Neural cell (in vitro differentiated cells): ENCODE measurements at regions not wholly inside any gene's neighbourhood (a gene's known extent, or its start where the extent isn't known, plus 50 kb on each side); places are given as distances from the start of the nearest gene placed in this dataset.
"Not testable (repeated sequence)": the region's sequence is repeated elsewhere in the genome, so short reads cannot be mapped to it uniquely, and the experiment has no call there.

Experiments used
- H2AFZ ChIP-seq: fragments of 200-600, 300-800 bp; sonication (generic), shearing (Covaris generic); 2 replicates; pipeline ENCODE4 v1.6.0; 2014; ENCODE audit warnings: low read depth, mild to moderate bottlenecking, antibody characterized with exemption, low read length, moderate library complexity
- H3F3A ChIP-seq: fragments of 200-600 bp; shearing (Covaris generic); 2 replicates; pipeline ENCODE4 v1.6.1; 2016; ENCODE audit warnings: mild to moderate bottlenecking, moderate library complexity, mixed read lengths, antibody characterized with exemption, low read length; ENCODE audit not compliant: insufficient read depth, poor library complexity, severe bottlenecking
- H3K27ac ChIP-seq: fragments of 200-600, 300-800 bp; sonication (generic), shearing (Covaris generic); 2 replicates; pipeline ENCODE4 v1.5.1; 2014; ENCODE audit warnings: mild to moderate bottlenecking, low read length, moderate library complexity
- H3K27me3 ChIP-seq: fragments of 300-800, 200-600 bp; sonication (generic), shearing (Covaris generic); 2 replicates; pipeline ENCODE4 v1.6.0; 2014; ENCODE audit warnings: mild to moderate bottlenecking, low read depth, low read length, moderate library complexity; ENCODE audit not compliant: insufficient read depth
- H3K36me3 ChIP-seq: fragments of 300-800, 200-600 bp; sonication (generic), shearing (Covaris generic); 2 replicates; pipeline ENCODE4 v1.5.1; 2014; ENCODE audit warnings: mild to moderate bottlenecking, antibody characterized with exemption, low read length, moderate library complexity; ENCODE audit not compliant: insufficient read depth
- H3K4me2 ChIP-seq: fragments of 300-800, 200-600 bp; sonication (generic), shearing (Covaris generic); 2 replicates; pipeline ENCODE4 v1.6.0; 2014; ENCODE audit warnings: mild to moderate bottlenecking, low read length
- H3K4me3 ChIP-seq: fragments of 300-800, 200-600 bp; sonication (generic), shearing (Covaris generic); 2 replicates; pipeline ENCODE4 v1.5.1; 2014; ENCODE audit warnings: mild to moderate bottlenecking, low read length, moderate library complexity
- H3K79me2 ChIP-seq: fragments of 200-600 bp; shearing (Covaris generic); replicated peaks from 2 replicates; pipeline ENCODE4 v1.6.0; 2014; ENCODE audit warnings: mild to moderate bottlenecking, low read length, moderate library complexity; ENCODE audit not compliant: insufficient read depth
- H3K9ac ChIP-seq: fragments of 300-800, 200-600 bp; sonication (generic), shearing (Covaris generic); 2 replicates; pipeline ENCODE4 v1.6.1; 2016; ENCODE audit warnings: mild to moderate bottlenecking, low read length, mixed read lengths
- H3K9me2 ChIP-seq: fragments of 200-600 bp; shearing (Covaris generic); 2 replicates; pipeline ENCODE4 v1.6.1; 2016; ENCODE audit warnings: mild to moderate bottlenecking, low read length, mixed read lengths; ENCODE audit not compliant: insufficient read depth
- H3K9me3 ChIP-seq: fragments of 200-600, 300-800 bp; sonication (generic), shearing (Covaris generic); 2 replicates; pipeline ENCODE4 v1.6.1; 2016; ENCODE audit warnings: mild to moderate bottlenecking, mixed run types, low read length, moderate library complexity, mixed read lengths
- H4K20me1 ChIP-seq: fragments of 200-600 bp; shearing (Covaris generic); 2 replicates; pipeline ENCODE4 v1.6.1; 2016; ENCODE audit warnings: mild to moderate bottlenecking, mixed run types; ENCODE audit not compliant: insufficient read depth
- CTCF ChIP-seq: fragments of 450-650 bp; IDR thresholded peaks from 2 replicates; pipeline ENCODE4 v1.5.1; 2014; ENCODE audit warnings: antibody characterized with exemption, mild to moderate bottlenecking, moderate library complexity; ENCODE audit not compliant: poor library complexity, severe bottlenecking
- EP300 ChIP-seq: fragments of 450-650 bp; conservative IDR thresholded peaks from 2 replicates; pipeline ENCODE4 v1.6.1; 2014; ENCODE audit warnings: antibody characterized with exemption, mild to moderate bottlenecking, moderate library complexity; ENCODE audit not compliant: poor library complexity, severe bottlenecking
- EZH2 ChIP-seq: fragments of 200-600, 300-800 bp; shearing (Covaris generic), sonication (generic); IDR thresholded peaks from 2 replicates; pipeline ENCODE4 v1.6.1; 2014; ENCODE audit warnings: antibody characterized with exemption, low read length, borderline replicate concordance, mild to moderate bottlenecking; ENCODE audit not compliant: insufficient read depth, poor library complexity, severe bottlenecking
- MXI1 ChIP-seq: fragments of 450-650 bp; conservative IDR thresholded peaks from 2 replicates; pipeline ENCODE4 v1.6.1; 2014; ENCODE audit warnings: antibody characterized with exemption, mild to moderate bottlenecking; ENCODE audit not compliant: poor library complexity, severe bottlenecking
- POLR2AphosphoS5 ChIP-seq: IDR thresholded peaks from 2 replicates; pipeline ENCODE4 v1.6.1; 2012
- RAD21 ChIP-seq: fragments of 450-650 bp; conservative IDR thresholded peaks from 2 replicates; pipeline ENCODE4 v1.6.1; 2014; ENCODE audit warnings: antibody characterized with exemption, mild to moderate bottlenecking, moderate library complexity
- REST ChIP-seq: IDR thresholded peaks from 2 replicates; pipeline ENCODE4 v1.6.1; 2012; ENCODE audit warnings: borderline replicate concordance
- SMC3 ChIP-seq: fragments of 450-650 bp; conservative IDR thresholded peaks from 2 replicates; pipeline ENCODE4 v1.6.1; 2014; ENCODE audit warnings: antibody characterized with exemption, mild to moderate bottlenecking, moderate library complexity; ENCODE audit not compliant: poor library complexity
- TAF1 ChIP-seq: IDR thresholded peaks from 2 replicates; pipeline ENCODE4 v1.6.1; 2012; ENCODE audit warnings: low read depth

GRCh38 chr16:66087308-66087707 lies 279.2 kb upstream of the CDH5 start:
- Histone ChIP-seq H3K27me3 (no peaks in the 10 kb centered on the region), H3K9ac (no peak overlapping the region), H2AFZ (no peak overlapping the region), H3K36me3 (no peaks in the 10 kb centered on the region), H3K27ac (no peak overlapping the region), H3K4me3 (no peak overlapping the region), H3F3A (no peaks in the 10 kb centered on the region), H3K4me2 (no peak overlapping the region), H3K9me3 (no peaks in the 10 kb centered on the region), H4K20me1 (no peaks in the 10 kb centered on the region), H3K9me2 (no peaks in the 10 kb centered on the region), H3K79me2 (no peaks in the 10 kb centered on the region)
- no peak for TF ChIP-seq SMC3

GRCh38 chr16:66085651-66086050 lies 280.8 kb upstream of the CDH5 start:
- H3F3A ChIP-seq: no peaks in the 10 kb centered on the region
- no peak overlapping the region for H3K9ac ChIP-seq
- H3K4me2 ChIP-seq: no peak overlapping the region
- TF ChIP-seq POLR2AphosphoS5: no peak
- TF ChIP-seq TAF1: no peak
- TF ChIP-seq CTCF: no peak
- TF ChIP-seq SMC3: no peak
- no peak for TF ChIP-seq MXI1
- no peak for TF ChIP-seq RAD21
- no peak for TF ChIP-seq REST
- no peak for TF ChIP-seq EP300
- TF ChIP-seq EZH2: no peak
- H3K36me3 ChIP-seq: no peaks in the 10 kb centered on the region
- H3K79me2 ChIP-seq: no peaks in the 10 kb centered on the region
- H3K9me3 ChIP-seq: no peaks in the 10 kb centered on the region
- no peak overlapping the region for H2AFZ ChIP-seq
- H3K27me3 ChIP-seq: no peaks in the 10 kb centered on the region
- H4K20me1 ChIP-seq: no peaks in the 10 kb centered on the region
- H3K27ac ChIP-seq: no peak overlapping the region
- no peaks in the 10 kb centered on the region for H3K9me2 ChIP-seq
- H3K4me3 ChIP-seq: no peak overlapping the region

GRCh38 chr16:66084731-66085130 lies 281.8 kb upstream of the CDH5 start:
- not testable (repeated sequence) for H3K9me3 ChIP-seq, H3K27me3 ChIP-seq, H3K79me2 ChIP-seq, H4K20me1 ChIP-seq, H3K27ac ChIP-seq, H2AFZ ChIP-seq, H3F3A ChIP-seq, H3K4me3 ChIP-seq, H3K9me2 ChIP-seq, H3K9ac ChIP-seq, H3K4me2 ChIP-seq, H3K36me3 ChIP-seq
